ENCODE measurements at regions not wholly inside any gene's neighbourhood (a gene's known extent, or its start where the extent isn't known, plus 50 kb on each side); places are given as distances from the start of the nearest gene placed in this dataset.
"Not testable (repeated sequence)": the region's sequence is repeated elsewhere in the genome, so short reads cannot be mapped to it uniquely, and the experiment has no call there.

- no TSS peak for BruUV-seq (replicated peaks)
- H3K36me3 ChIP-seq (ENCODE audit: insufficient read depth, low read length): no peaks in the 10 kb centered on the region
These were observed 111.5 kb upstream of the BASP1 start for GRCh38 chr5:17105744-17106418.

GRCh38 chr5:17106521-17106920, 110.9 kb upstream of the BASP1 start:
- DNase-seq (ENCODE audit: low spot score): no peak
- Histone ChIP-seq H3K9me3 (ENCODE audit: low read length) (no peaks in the 10 kb centered on the region), H3K79me2 (ENCODE audit: insufficient read depth, low read depth, low read length) (no peaks in the 10 kb centered on the region), H3K36me3 (ENCODE audit: insufficient read depth, low read length) (no peaks in the 10 kb centered on the region), H3K9me2 (ENCODE audit: insufficient read depth, low read length) (no peaks in the 10 kb centered on the region), H3K4me3 (ENCODE audit: low read depth, low read length, poor library complexity, severe bottlenecking) (no peak overlapping the region), H2AFZ (ENCODE audit: low read length) (no peak overlapping the region), H3K4me1 (ENCODE audit: insufficient read depth, low read length, poor library complexity, severe bottlenecking) (no peaks in the 10 kb centered on the region), H3K27ac (ENCODE audit: low read depth, low read length, poor library complexity, severe bottlenecking) (no peak overlapping the region), H4K20me1 (ENCODE audit: insufficient read depth, low read length) (no peaks in the 10 kb centered on the region), H3K4me2 (ENCODE audit: low read length) (no peak overlapping the region)
- intact Hi-C loops (cut with micrococcal nuclease; ENCODE audit: unreplicated experiment): loop anchor here (10.0 kb wide), 1 partner anchor 62 kb away; no protein-coding TSS in a partner anchor
- ChIA-PET POLR2A (interaction anchor here (1.2 kb wide), 1 partner anchor 12 kb away, joined by 5 read pairs; no protein-coding TSS in a partner anchor), CTCF (ENCODE audit: unreplicated experiment) (no interaction called here)
- TF ChIP-seq EZH2phosphoT487 (IDR thresholded peaks at IDR 0.05; ENCODE audit: borderline replicate concordance, low read depth, low read length): no peak
- no peak for TF ChIP-seq CTCF (conservative IDR thresholded peaks at IDR 0.05; ENCODE audit: low read length)
- no TSS peak for BruUV-seq (replicated peaks)

More at GRCh38 chr5:17105744-17106418, 111.5 kb upstream of the BASP1 start:
- TF ChIP-seq CTCF (conservative IDR thresholded peaks at IDR 0.05; ENCODE audit: low read length): no peak
- no peak for TF ChIP-seq EZH2phosphoT487 (IDR thresholded peaks at IDR 0.05; ENCODE audit: borderline replicate concordance, low read depth, low read length)
- Histone ChIP-seq H3K4me2 (ENCODE audit: low read length) (no peak overlapping the region), H2AFZ (ENCODE audit: low read length) (no peak overlapping the region), H3K27ac (ENCODE audit: low read depth, low read length, poor library complexity, severe bottlenecking) (no peak overlapping the region), H3K79me2 (ENCODE audit: insufficient read depth, low read depth, low read length) (no peaks in the 10 kb centered on the region), H3K4me1 (ENCODE audit: insufficient read depth, low read length, poor library complexity, severe bottlenecking) (no peaks in the 10 kb centered on the region), H3K9me3 (ENCODE audit: low read length) (no peaks in the 10 kb centered on the region), H3K4me3 (ENCODE audit: low read depth, low read length, poor library complexity, severe bottlenecking) (no peak overlapping the region), H3K9me2 (ENCODE audit: insufficient read depth, low read length) (no peaks in the 10 kb centered on the region), H4K20me1 (ENCODE audit: insufficient read depth, low read length) (no peaks in the 10 kb centered on the region)
- no peak for DNase-seq (ENCODE audit: low spot score)
- ChIA-PET CTCF (ENCODE audit: unreplicated experiment) (no interaction called here), POLR2A (interaction anchor here (1.2 kb wide), 1 partner anchor 12 kb away, joined by 5 read pairs; no protein-coding TSS in a partner anchor)
- intact Hi-C loops (cut with micrococcal nuclease; ENCODE audit: unreplicated experiment): loop anchor here (10.0 kb wide), 1 partner anchor 61 kb away; no protein-coding TSS in a partner anchor

- H3K36me3 ChIP-seq (ENCODE audit: insufficient read depth, low read length); H2AFZ ChIP-seq (ENCODE audit: low read length); H3K4me1 ChIP-seq (ENCODE audit: insufficient read depth, low read length, poor library complexity, severe bottlenecking); CTCF ChIA-PET (ENCODE audit: unreplicated experiment); H4K20me1 ChIP-seq (ENCODE audit: insufficient read depth, low read length); H3K4me3 ChIP-seq (ENCODE audit: low read depth, low read length, poor library complexity, severe bottlenecking); intact Hi-C loops (cut with micrococcal nuclease; ENCODE audit: unreplicated experiment); DNase-seq (ENCODE audit: low spot score); H3K79me2 ChIP-seq (ENCODE audit: insufficient read depth, low read depth, low read length); BruUV-seq (replicated peaks); H3K9me3 ChIP-seq (ENCODE audit: low read length); H3K9me2 ChIP-seq (ENCODE audit: insufficient read depth, low read length); H3K27ac ChIP-seq (ENCODE audit: low read depth, low read length, poor library complexity, severe bottlenecking); H3K4me2 ChIP-seq (ENCODE audit: low read length): not testable (repeated sequence)
- POLR2A ChIA-PET: interaction anchor here (0.6 to 0.7 kb wide), 3 partner anchors 9 to 70 kb away, joined by 3 read pairs; no protein-coding TSS in a partner anchor
These were observed 105.2 kb upstream of the BASP1 start for GRCh38 chr5:17112091-17112716.

All from OCI-LY7 (cell line).